HG03565 (cell line): ENCODE measurements at regions not wholly inside any gene's neighbourhood (a gene's known extent, or its start where the extent isn't known, plus 50 kb on each side); places are given as distances from the start of the nearest gene placed in this dataset.

ENCODE experiments used
- ATAC-seq: cut with Tn5 transposase; IDR thresholded peaks from one replicate; pipeline ENCODE4 v1.9.1; 2021; ENCODE audit warnings: mild to moderate bottlenecking, moderate library complexity; ENCODE audit not compliant: unreplicated experiment

DNA sequence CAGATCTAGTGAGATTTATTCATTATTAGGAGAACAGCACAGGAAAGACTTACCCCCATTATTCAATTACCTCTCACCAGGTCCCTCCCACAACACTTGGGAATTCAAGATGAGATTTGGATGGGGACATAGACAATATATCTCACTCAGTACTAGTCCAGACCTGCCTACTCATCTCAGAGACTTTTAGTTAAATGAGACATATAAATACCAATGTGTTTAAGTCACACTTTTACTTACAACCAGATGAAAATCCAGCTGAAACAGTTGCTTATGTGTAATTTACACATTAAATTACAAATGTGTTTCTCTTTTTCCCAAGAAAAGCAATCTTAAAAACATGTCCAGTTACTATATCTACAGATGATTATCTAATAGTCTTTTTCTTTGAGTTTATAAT lies 1145.6 kb downstream of the KCNT2 start:
- ATAC-seq: no peak

GRCh38 chr1:195462152-195462551 lies 1146.1 kb downstream of the KCNT2 start:
- no peak for ATAC-seq

DNA sequence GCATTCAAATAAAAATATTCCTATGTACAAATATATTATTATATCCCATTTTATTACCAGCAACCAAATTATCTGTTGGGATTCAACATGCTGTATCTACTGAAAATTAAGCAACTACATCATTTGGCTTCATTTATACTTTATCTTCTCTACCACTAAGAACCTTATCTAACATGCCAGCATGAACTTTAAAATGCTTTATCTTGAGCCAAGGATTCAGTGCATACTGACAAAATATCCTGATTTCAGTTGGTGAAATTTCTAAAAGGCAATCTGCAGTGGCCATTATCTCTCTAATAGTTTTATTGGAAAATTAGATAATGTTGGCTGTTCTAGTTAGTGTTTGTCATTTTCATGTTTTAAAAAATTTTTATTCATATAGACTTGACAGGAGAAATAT lies 1149.9 kb downstream of the KCNT2 start:
- ATAC-seq: no peak

DNA sequence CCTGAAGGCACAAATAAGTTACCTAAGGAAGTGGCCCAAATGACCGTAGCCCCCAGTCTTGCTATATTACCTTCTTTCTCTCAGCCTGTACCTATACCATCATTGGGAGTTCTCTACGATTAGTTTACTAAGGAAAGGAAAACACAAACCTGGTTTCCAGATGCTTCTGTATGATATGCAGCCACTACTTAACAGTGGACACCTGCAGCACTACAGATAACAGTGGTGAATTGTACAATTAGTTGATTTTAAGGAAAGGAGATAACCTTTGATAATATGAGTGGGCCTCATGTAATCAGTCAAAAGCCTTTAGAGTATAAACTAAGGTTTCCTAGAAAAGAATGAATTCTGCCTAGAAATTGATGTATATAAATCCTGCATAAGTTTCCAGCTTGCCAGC lies 1157.4 kb downstream of the KCNT2 start:
- no peak for ATAC-seq

DNA sequence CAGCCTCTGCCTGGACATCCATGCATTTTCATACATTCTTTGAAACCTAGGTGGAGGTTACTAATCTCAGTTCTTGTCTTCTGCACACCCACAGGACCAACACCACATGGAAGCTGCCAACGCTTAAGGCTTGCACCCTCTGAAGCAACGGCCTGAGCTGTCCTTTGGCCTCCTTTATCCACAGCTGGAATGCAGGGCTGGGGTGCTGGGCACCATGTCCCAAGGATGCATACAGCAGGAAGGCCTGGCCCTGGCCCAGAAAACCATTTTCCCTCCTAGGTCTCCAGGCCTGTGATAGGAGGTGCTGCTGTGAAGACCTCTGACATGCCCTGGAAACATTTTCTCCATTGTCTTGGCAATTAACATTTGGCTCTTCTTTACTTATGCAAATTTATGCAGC lies 1168.6 kb downstream of the KCNT2 start:
- no peak for ATAC-seq

DNA sequence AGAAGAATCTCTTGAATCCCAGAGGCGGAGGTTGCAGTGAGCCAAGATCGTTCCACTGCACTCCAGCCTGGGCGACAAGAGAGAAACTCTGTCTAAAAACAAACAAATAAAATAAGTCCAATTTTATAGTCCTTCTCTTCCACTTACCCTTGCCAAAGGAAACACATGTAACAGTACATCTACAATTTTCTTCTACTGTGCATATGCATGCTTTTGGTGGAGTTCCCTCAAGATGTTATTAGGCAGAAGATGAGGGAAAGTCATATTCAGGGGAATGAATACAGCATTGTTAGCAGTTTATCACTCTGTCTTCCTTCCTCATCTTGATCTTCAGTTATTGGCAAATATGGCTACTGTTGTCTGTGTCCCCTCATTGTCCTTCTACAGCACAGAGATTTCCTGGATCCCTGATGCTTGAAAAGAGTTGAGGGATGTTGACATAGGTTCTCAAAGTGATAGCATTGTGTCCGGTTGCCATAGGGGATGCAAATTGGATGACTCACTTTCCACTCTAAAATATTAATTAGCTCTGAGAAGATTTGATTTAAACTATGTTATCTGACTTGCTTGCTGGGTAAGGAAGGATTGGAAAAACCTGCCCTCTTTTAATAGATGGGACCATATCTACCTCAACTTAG lies 1173.6 kb downstream of the KCNT2 start:
- no peak for ATAC-seq

DNA sequence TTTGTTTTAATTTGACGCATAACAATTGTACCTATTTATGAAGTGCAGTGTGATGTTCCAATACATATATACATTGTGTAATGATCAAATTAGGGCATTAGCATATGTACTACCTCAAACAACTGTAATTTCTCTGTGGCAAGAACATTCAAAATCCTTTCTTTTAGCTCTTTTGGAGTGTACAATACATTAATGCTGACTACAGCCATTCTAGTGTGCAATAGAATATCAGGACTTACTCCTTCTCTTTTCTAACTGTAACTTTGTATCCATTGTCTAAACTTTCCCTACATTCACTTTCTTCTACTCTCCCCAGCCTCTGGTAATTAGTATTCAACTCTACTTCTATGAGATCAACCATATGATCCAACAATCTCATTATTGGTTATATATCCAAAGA lies 1177.4 kb downstream of the KCNT2 start:
- ATAC-seq: no peak

DNA sequence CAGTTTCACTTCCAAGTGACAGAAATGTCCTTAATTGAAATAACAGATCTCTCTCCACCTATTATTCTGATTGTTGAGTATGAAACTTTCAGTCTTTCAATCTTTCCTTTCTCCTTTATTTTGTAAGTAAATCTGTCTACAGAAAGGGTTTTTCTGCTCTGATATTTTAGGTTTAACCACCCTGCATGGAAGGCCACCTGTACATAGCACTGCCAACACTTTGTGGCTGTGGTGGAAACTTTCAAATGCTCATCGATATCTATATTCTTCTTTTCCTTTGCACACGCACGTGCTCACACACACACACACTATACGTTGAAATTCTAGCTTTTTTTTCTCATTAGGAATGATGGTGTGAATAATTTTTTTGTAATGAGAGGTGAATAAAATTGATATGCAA lies 1179.3 kb downstream of the KCNT2 start:
- ATAC-seq: no peak

- ATAC-seq: no peak
Measured at GRCh38 chr1:195415584-195415983, 1192.7 kb downstream of the KCNT2 start.

- ATAC-seq: no peak
Measured at GRCh38 chr1:195394567-195394966, 1213.7 kb downstream of the KCNT2 start.

GRCh38 chr1:195376190-195376589 lies 1232.0 kb downstream of the KCNT2 start:
- peak; percentile 46 for ATAC-seq

DNA sequence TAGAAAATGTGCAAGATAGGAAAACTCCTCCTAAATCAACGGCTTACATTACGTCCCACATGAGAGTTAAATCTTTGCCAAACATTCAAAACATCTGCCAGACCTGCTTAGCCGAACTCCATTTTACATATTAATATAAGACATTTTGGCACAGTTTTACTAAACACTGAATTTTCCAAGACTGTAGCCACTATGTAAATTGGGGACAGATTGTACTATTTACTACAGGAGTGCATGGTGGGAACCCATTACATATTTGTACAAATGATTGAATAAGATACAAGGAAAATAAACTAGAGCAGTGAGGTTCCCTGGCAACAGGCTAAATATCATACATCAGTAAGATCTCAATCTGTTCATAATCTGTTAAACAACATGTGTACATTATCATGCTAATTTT lies 1234.4 kb downstream of the KCNT2 start:
- no peak for ATAC-seq

GRCh38 chr1:195345149-195345548 lies 1263.1 kb downstream of the KCNT2 start:
- ATAC-seq: no peak

GRCh38 chr1:195337646-195338045 lies 1270.6 kb downstream of the KCNT2 start:
- no peak for ATAC-seq

DNA sequence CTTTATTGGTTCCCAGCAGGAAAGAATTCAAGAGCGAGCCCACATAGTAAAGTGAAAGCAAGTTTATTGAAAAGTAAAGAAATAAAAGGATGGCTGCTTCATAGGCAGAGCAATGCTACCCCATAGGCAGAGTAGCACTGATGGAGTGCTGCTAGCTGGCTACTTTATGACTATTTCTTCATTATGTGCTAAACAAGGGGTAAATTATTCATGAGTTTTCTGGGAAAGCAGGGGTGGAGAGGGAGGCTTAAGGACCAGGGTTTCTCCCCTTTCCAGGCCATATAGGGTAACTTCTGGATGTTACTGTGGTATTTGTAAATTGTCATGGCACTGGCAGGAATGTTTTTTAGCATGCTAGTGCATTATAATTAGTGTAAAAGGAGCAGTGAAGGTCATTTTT lies 1271.4 kb downstream of the KCNT2 start:
- no peak for ATAC-seq

GRCh38 chr1:195335541-195335940 lies 1272.7 kb downstream of the KCNT2 start:
- no peak for ATAC-seq

DNA sequence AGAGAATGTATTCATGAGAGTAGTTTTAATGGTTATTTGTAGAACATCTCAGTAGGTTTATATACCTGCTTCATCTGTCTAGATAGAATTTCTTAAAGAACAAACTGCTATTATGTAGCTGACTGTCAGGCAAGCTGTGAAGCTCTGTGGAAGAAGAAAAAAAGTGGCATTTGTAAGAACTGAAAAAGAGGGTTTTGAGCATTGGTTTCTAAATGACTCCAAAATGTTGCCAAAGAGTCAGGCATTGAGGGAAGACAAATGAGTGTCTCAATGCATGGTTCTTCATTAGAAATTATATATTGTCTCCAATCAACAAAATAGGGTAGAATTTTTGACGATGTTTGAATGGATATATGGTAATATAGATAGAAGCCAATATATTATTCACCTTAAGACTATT lies 1276.1 kb downstream of the KCNT2 start:
- no peak for ATAC-seq

DNA sequence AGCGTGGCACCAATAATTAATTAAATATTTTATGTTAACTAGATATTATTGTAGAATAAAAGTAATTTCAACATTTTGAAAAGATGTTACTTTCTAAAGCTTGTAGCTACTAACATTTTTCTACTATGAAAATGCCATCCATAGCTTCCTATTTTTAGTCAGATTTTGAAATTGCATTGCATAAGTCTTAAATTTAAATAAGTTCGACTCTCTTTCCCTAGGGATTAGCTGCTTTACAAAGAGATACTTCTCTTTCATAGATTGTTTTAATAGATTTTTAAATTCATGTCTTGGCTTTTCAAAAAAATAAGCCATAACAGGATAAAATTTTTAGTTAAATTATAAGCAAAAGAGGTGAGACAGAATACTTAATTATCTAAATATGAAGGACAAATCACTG lies 1279.6 kb downstream of the KCNT2 start:
- no peak for ATAC-seq

GRCh38 chr1:195328102-195328501 lies 1280.1 kb downstream of the KCNT2 start:
- no peak for ATAC-seq

GRCh38 chr1:195327361-195327760 lies 1280.9 kb downstream of the KCNT2 start:
- no peak for ATAC-seq

DNA sequence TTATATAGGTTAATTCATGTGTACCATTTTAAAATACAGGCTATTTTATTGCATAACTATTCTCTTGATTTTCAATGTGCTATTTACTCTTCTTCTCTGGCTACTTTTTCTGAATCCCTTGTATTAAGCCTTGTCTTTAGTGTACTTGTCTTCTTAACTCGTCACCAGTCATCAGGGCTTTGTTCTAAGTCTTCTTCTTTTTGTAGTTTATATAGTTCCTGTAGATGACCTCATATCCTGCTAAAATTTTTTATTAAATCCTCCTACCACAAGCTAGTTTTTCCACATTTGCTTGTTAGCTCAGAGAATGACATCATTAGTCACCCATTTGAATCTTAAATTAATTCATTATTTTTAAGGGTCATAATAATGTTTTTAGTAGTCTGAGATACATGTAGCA lies 1281.9 kb downstream of the KCNT2 start:
- ATAC-seq: no peak

DNA sequence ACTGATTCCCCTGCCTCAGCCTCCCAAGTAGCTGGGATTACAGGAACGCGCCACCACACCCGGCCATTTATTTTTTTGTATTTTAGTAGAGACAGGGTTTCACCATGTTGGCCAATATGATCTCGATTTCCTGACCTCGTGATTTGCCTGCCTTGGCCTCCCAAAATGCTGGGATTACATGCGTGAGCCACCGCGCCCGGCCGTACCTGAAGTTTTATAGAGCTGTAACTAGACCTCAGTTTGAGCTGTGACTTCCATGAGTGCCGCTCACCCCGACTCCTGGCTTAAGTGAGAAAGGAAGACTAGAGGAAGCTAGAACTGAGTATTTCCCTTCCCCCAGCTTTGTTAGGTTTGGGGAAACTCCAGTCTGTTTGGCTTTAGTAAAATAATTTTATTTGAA lies 1283.1 kb downstream of the KCNT2 start:
- ATAC-seq: no peak

DNA sequence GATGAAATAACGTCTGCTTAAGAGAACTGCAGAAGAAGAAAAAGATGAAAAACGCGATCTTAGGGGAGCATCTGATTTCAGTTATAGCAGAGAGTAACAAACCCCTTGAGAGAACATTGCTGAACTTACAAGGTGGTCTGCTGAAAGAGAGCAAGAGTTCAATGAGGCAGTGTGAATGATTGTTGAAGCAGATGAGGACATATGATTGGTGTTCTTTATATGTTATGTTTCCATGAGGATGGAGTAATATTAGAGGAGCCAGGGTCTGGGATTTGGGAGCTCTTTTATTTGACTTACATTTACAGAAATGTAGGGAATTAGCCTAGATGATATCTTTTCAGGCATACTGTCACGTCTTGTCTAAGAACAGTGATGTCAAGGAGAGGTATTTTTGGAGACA lies 1302.0 kb downstream of the KCNT2 start:
- no peak for ATAC-seq

GRCh38 chr1:195294911-195295310 lies 1313.3 kb downstream of the KCNT2 start:
- no peak for ATAC-seq
